ENCODE measurements at regions not wholly inside any gene's neighbourhood (a gene's known extent, or its start where the extent isn't known, plus 50 kb on each side); places are given as distances from the start of the nearest gene placed in this dataset.

DNA sequence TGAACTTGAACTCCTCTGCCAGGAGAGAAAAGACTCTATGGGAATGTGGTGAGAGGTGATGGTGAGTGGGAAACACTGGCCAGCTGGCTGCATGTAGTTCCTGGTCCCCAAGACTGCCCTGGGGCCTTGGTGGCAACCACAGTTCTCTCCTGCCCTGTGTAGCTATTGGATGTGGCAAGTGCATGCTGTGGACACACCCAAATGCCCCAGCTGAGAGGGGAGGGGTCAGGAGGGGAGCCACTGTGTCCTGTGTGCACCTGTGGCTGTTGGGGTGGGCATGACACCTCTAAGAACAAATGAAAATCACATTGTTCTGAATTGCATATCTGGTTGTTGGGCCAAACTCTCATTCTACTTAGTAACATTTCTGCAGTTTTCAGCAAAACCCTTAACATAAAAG is 409.6 kb downstream of the NSUN3 start:
- TF ChIP-seq GABPA (IDR thresholded peaks at IDR 0.05; ENCODE audit: borderline replicate concordance, insufficient read depth, low read length), result no peak
- no peak for TF ChIP-seq EGR1 (IDR thresholded peaks at IDR 0.05; ENCODE audit: borderline replicate concordance, low read depth, low read length)
- TF ChIP-seq CBX8 (IDR thresholded peaks at IDR 0.05; ENCODE audit: borderline replicate concordance, low read depth, low read length), result no peak
- TF ChIP-seq KDM1A (IDR thresholded peaks at IDR 0.05; ENCODE audit: borderline replicate concordance, low read length), result no peak
- TF ChIP-seq JUN (IDR thresholded peaks at IDR 0.05; ENCODE audit: low read depth, low read length), result no peak
- no peak for TF ChIP-seq MAFK (IDR thresholded peaks at IDR 0.05; ENCODE audit: low read depth, low read length)
- no peak for TF ChIP-seq SIX5 (IDR thresholded peaks at IDR 0.05; ENCODE audit: low read depth, low read length)
- TF ChIP-seq POLR2AphosphoS5 (IDR thresholded peaks at IDR 0.05; ENCODE audit: low read depth, low read length), result no peak
- Histone ChIP-seq H3K14ac (ENCODE audit: insufficient read length) (no peak overlapping the region), H4K91ac (replicated peaks; ENCODE audit: insufficient read length, low read length) (no peak overlapping the region), H3K4me2 (ENCODE audit: insufficient read depth in 1 of 2, low read depth in 2 of 2, low read length in 2 of 2) (no peak overlapping the region), H3K79me1 (ENCODE audit: low read depth, low read length) (no peaks in the 10 kb centered on the region), H3K18ac (ENCODE audit: extremely low read depth, low read length) (no peak overlapping the region), H3K27me3 (replicated peaks in 1 of 4; ENCODE audit: control insufficient read depth in 3 of 4, extremely low read depth in 1 of 4, insufficient read depth in 3 of 4, low read length in 3 of 4) (no peaks in the 10 kb centered on the region), H2AFZ (ENCODE audit: low read length) (no peak overlapping the region), H3K27ac (ENCODE audit: low read depth, low read length) (no peak overlapping the region), H3K23me2 (ENCODE audit: low read depth, low read length) (no peaks in the 10 kb centered on the region), H3K79me2 (ENCODE audit: control insufficient read depth in 1 of 2, insufficient read depth in 2 of 2, low read length in 2 of 2) (no peaks in the 10 kb centered on the region), H3K36me3 (ENCODE audit: control insufficient read depth in 2 of 4, insufficient read depth in 4 of 4, low read length in 3 of 4) (no peaks in the 10 kb centered on the region), H2BK15ac (ENCODE audit: low read length) (no peak overlapping the region), H3K56ac (replicated peaks; ENCODE audit: insufficient read length, low read depth, low read length) (no peak overlapping the region), H3K9ac (replicated peaks in 1 of 4; ENCODE audit: extremely low read depth in 1 of 4, low read depth in 3 of 4, low read length in 3 of 4) (no peak overlapping the region), H3K4ac (replicated peaks; ENCODE audit: insufficient read length, low read depth, low read length) (no peak overlapping the region), H4K20me1 (replicated peaks in 1 of 2; ENCODE audit: control insufficient read depth in 1 of 2, insufficient read depth in 2 of 2, low read length in 2 of 2) (no peaks in the 10 kb centered on the region), H3K9me3 (ENCODE audit: insufficient read depth in 2 of 2, low read depth in 1 of 2, low read length in 1 of 2) (peaks cover 0 to 5% of the 10 kb centered on the region in 2 experiments; a peak in 2 of 4 replicates), H4K5ac (ENCODE audit: insufficient read length, low read depth, low read length) (no peak overlapping the region), H2BK5ac (ENCODE audit: low read depth, low read length) (no peak overlapping the region), H2BK12ac (ENCODE audit: low read depth, low read length) (no peak overlapping the region), H3K4me3 (ENCODE audit: extremely low read depth in 1 of 4, insufficient read depth in 2 of 4, low read depth in 3 of 4, low read length in 4 of 4) (no peak overlapping the region), H2AK5ac (ENCODE audit: low read depth, low read length) (no peak overlapping the region), H3K23ac (ENCODE audit: insufficient read length) (no peak overlapping the region), H2BK20ac (ENCODE audit: low read length) (no peak overlapping the region), H3K4me1 (replicated peaks in 1 of 4; ENCODE audit: control insufficient read depth in 3 of 4, insufficient read depth in 4 of 4, low read length in 3 of 4) (no peaks in the 10 kb centered on the region; a peak in 1 of 7 replicates), H4K8ac (ENCODE audit: extremely low read depth, insufficient read depth, low read length) (no peak overlapping the region), H2BK120ac (replicated peaks; ENCODE audit: low read depth, low read length) (no peak overlapping the region)
- FAIRE-seq, result no peak
- ChIA-PET CTCF (ENCODE audit: partially characterized antibody) (interaction anchor here (1.0 kb wide), 1 partner anchor 15 kb away, joined by 3 read pairs; no protein-coding TSS in a partner anchor), POLR2A (ENCODE audit: partially characterized antibody) (no interaction called here)
- DNase-seq (ENCODE audit: low read depth in 1 of 2, low spot score in 2 of 2), result no peak

Data from H1 (cell line).